ENCODE measurements at regions not wholly inside any gene's neighbourhood (a gene's known extent, or its start where the extent isn't known, plus 50 kb on each side); places are given as distances from the start of the nearest gene placed in this dataset.

GRCh38 chr1:5455056-5455455, 537.2 kb downstream of the NPHP4 start:
- no peak for DNase-seq (ENCODE audit: low read depth in 4 of 4, low spot score in 3 of 4)

GRCh38 chr1:5453347-5453746, 538.9 kb downstream of the NPHP4 start:
- DNase-seq (ENCODE audit: low read depth in 4 of 4, low spot score in 3 of 4): no peak

GRCh38 chr1:5451671-5452070, 540.6 kb downstream of the NPHP4 start:
- no peak for DNase-seq (ENCODE audit: low read depth in 4 of 4, low spot score in 3 of 4)

- no peak for DNase-seq (ENCODE audit: low read depth in 4 of 4, low spot score in 3 of 4)
These were observed 543.7 kb downstream of the NPHP4 start for GRCh38 chr1:5448486-5448885.

- peak in 1 of 4 donors; percentile 6 for DNase-seq (ENCODE audit: low read depth in 4 of 4, low spot score in 3 of 4)
These were observed 544.7 kb downstream of the NPHP4 start for GRCh38 chr1:5447503-5447960.

- DNase-seq (ENCODE audit: low read depth in 4 of 4, low spot score in 3 of 4): no peak
These were observed 547.8 kb downstream of the NPHP4 start for GRCh38 chr1:5444396-5444795.

- no peak for DNase-seq (ENCODE audit: low read depth in 4 of 4, low spot score in 3 of 4)
These were observed 555.4 kb downstream of the NPHP4 start for GRCh38 chr1:5436808-5437207.

GRCh38 chr1:5435414-5435813, 556.8 kb downstream of the NPHP4 start:
- DNase-seq (ENCODE audit: low read depth in 4 of 4, low spot score in 3 of 4): no peak

GRCh38 chr1:5432436-5432835, 559.8 kb downstream of the NPHP4 start:
- no peak for DNase-seq (ENCODE audit: low read depth in 4 of 4, low spot score in 3 of 4)

GRCh38 chr1:5430911-5431697, 561.1 kb downstream of the NPHP4 start:
- no peak for DNase-seq (ENCODE audit: low read depth in 4 of 4, low spot score in 3 of 4)

GRCh38 chr1:5430136-5430535, 562.1 kb downstream of the NPHP4 start:
- no peak for DNase-seq (ENCODE audit: low read depth in 4 of 4, low spot score in 3 of 4)

GRCh38 chr1:5428351-5428750, 563.9 kb downstream of the NPHP4 start:
- DNase-seq (ENCODE audit: low read depth in 4 of 4, low spot score in 3 of 4): no peak

GRCh38 chr1:5427026-5427613, 565.1 kb downstream of the NPHP4 start:
- DNase-seq (ENCODE audit: low read depth in 4 of 4, low spot score in 3 of 4): no peak

- DNase-seq (ENCODE audit: low read depth in 4 of 4, low spot score in 3 of 4): peak in 2 of 4 donors; percentile 5 to 40
These were observed 567.2 kb downstream of the NPHP4 start for GRCh38 chr1:5424802-5425703.

GRCh38 chr1:5423109-5423508, 569.1 kb downstream of the NPHP4 start:
- DNase-seq (ENCODE audit: low read depth in 4 of 4, low spot score in 3 of 4): no peak

GRCh38 chr1:5419501-5419900, 572.7 kb downstream of the NPHP4 start:
- DNase-seq (ENCODE audit: low read depth in 4 of 4, low spot score in 3 of 4): no peak

- DNase-seq (ENCODE audit: low read depth in 4 of 4, low spot score in 3 of 4): no peak
These were observed 575.7 kb downstream of the NPHP4 start for GRCh38 chr1:5416518-5416917.

- DNase-seq (ENCODE audit: low read depth in 4 of 4, low spot score in 3 of 4): no peak
These were observed 576.6 kb downstream of the NPHP4 start for GRCh38 chr1:5415606-5416005.

- no peak for DNase-seq (ENCODE audit: low read depth in 4 of 4, low spot score in 3 of 4)
These were observed 581.6 kb downstream of the NPHP4 start for GRCh38 chr1:5410652-5411051.

- DNase-seq (ENCODE audit: low read depth in 4 of 4, low spot score in 3 of 4): no peak
These were observed 583.8 kb downstream of the NPHP4 start for GRCh38 chr1:5408401-5408800.

- DNase-seq (ENCODE audit: low read depth in 4 of 4, low spot score in 3 of 4): no peak
These were observed 587.0 kb downstream of the NPHP4 start for GRCh38 chr1:5405263-5405662.

Measured in left renal pelvis (tissue), 4 donors.